Astrocyte (in vitro differentiated cells and primary cell): ENCODE measurements at regions not wholly inside any gene's neighbourhood (a gene's known extent, or its start where the extent isn't known, plus 50 kb on each side); places are given as distances from the start of the nearest gene placed in this dataset.
"Not testable (repeated sequence)": the region's sequence is repeated elsewhere in the genome, so short reads cannot be mapped to it uniquely, and the experiment has no call there.

Experiments
- DNase-seq: peaks from one replicate; pipeline ENCODE4 v3.0.0-alpha.2; 2010; ENCODE audit warnings: low read depth
- FAIRE-seq: peaks from 2 replicates; lab custom pipeline; 2011; peaks lifted over from hg19 to GRCh38; lab: Jason Lieb, UNC
- H2AFZ ChIP-seq: 2 replicates; pipeline ENCODE4 v1.6.0; 2012; ENCODE audit warnings: low read depth, low read length, inconsistent platforms
- H3K27ac ChIP-seq: 2 replicates; pipeline ENCODE4 v1.5.1; 2011; ENCODE audit warnings: low read depth, low read length, inconsistent platforms
- H3K27me3 ChIP-seq: 2 replicates; pipeline ENCODE4 v1.6.0; 2011; ENCODE audit warnings: low read length, inconsistent platforms; ENCODE audit not compliant: insufficient read depth
- H3K36me3 ChIP-seq: 2 replicates; pipeline ENCODE4 v1.5.1; 2011; ENCODE audit warnings: low read length, inconsistent platforms; ENCODE audit not compliant: insufficient read depth
- H3K4me1 ChIP-seq: 2 replicates; pipeline ENCODE4 v1.5.1; 2011; ENCODE audit warnings: low read length, inconsistent platforms; ENCODE audit not compliant: insufficient read depth
- H3K4me2 ChIP-seq: 2 replicates; pipeline ENCODE4 v1.6.0; 2012; ENCODE audit warnings: low read length, inconsistent platforms
- H3K4me3 ChIP-seq: 2 replicates; pipeline ENCODE4 v1.5.1; 2011; ENCODE audit warnings: low read depth, mild to moderate bottlenecking, low read length, inconsistent platforms; ENCODE audit not compliant: insufficient read depth
- H3K79me2 ChIP-seq: 2 replicates; pipeline ENCODE4 v1.6.0; 2012; ENCODE audit warnings: mild to moderate bottlenecking, low read length, inconsistent platforms; ENCODE audit not compliant: insufficient read depth
- H3K9ac ChIP-seq: 2 replicates; pipeline ENCODE4 v1.6.0; 2012; ENCODE audit warnings: mild to moderate bottlenecking, low read length, inconsistent platforms
- H3K9me3 ChIP-seq: 2 replicates; pipeline ENCODE4 v1.5.1; 2012; ENCODE audit warnings: low read depth, mild to moderate bottlenecking, low read length, inconsistent platforms; ENCODE audit not compliant: insufficient read depth
- H4K20me1 ChIP-seq: 2 replicates; pipeline ENCODE4 v1.6.0; 2012; ENCODE audit warnings: low read length, inconsistent platforms; ENCODE audit not compliant: insufficient read depth
- H3K27ac Mint-ChIP-seq: one replicate; pipeline ENCODE4 v1.8.0; 2021; ENCODE audit warnings: mild to moderate bottlenecking, mixed read lengths; ENCODE audit not compliant: unreplicated experiment
- H3K27me3 Mint-ChIP-seq: one replicate; pipeline ENCODE4 v1.8.0; 2021; ENCODE audit warnings: low read depth, mixed read lengths; ENCODE audit not compliant: unreplicated experiment
- H3K36me3 Mint-ChIP-seq: one replicate; pipeline ENCODE4 v1.8.0; 2021; ENCODE audit warnings: low read depth, mixed read lengths; ENCODE audit not compliant: unreplicated experiment
- H3K4me1 Mint-ChIP-seq: one replicate; pipeline ENCODE4 v1.8.0; 2021; ENCODE audit warnings: low read depth, mixed read lengths; ENCODE audit not compliant: unreplicated experiment
- H3K4me3 Mint-ChIP-seq: one replicate; pipeline ENCODE4 v1.8.0; 2021; ENCODE audit warnings: mild to moderate bottlenecking, moderate library complexity, mixed read lengths; ENCODE audit not compliant: unreplicated experiment
- H3K9me3 Mint-ChIP-seq: one replicate; pipeline ENCODE4 v1.8.0; 2021; ENCODE audit warnings: mild to moderate bottlenecking, mixed read lengths; ENCODE audit not compliant: unreplicated experiment
- CTCF ChIP-seq: IDR thresholded peaks from 2 replicates; pipeline ENCODE4 v1.5.1; 2011; ENCODE audit warnings: low read depth, mild to moderate bottlenecking, inconsistent platforms, low read length, moderate library complexity; ENCODE audit not compliant: insufficient read depth
- EZH2 ChIP-seq: IDR thresholded peaks from 2 replicates; pipeline ENCODE4 v1.6.1; 2012; ENCODE audit warnings: mild to moderate bottlenecking, low read length, inconsistent platforms; ENCODE audit not compliant: insufficient read depth

DNA sequence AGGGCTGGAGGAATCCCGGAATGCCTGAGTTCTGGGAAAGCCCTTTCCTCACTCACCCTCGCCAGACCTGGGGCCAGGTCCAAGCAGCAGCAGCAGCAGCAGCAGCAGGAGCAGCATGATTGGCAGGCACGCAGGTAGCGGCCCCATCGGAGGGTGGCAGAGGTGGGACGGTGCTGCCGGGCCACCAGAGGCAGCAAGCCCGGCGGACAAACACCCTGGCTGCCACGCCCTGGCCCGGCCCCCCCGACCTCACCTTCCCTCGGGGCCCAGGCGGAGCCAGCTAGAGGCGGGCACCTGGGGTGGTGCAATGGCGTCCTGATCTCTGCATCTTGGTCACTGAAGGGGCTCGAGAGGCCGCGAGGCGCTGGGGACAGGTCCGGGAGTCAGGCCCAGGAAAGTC is 122.4 kb downstream of the LAT start:
- H3K4me2 ChIP-seq = no peak overlapping the region
- Mint-ChIP-seq H3K27ac (no peak overlapping the region), H3K4me3 (no peak overlapping the region), H3K27me3 (peaks cover 24% of the 10 kb centered on the region), H3K9me3 (no peaks in the 10 kb centered on the region), H3K4me1 (no peaks in the 10 kb centered on the region), H3K36me3 (no peaks in the 10 kb centered on the region)
- H3K9me3 ChIP-seq = no peaks in the 10 kb centered on the region
- H3K27ac ChIP-seq = no peak overlapping the region
- H3K4me3 ChIP-seq = no peak overlapping the region
- no peaks in the 10 kb centered on the region for H3K4me1 ChIP-seq
- no peak overlapping the region for H2AFZ ChIP-seq
- DNase-seq (no peak), FAIRE-seq (no peak)
- no peak overlapping the region for H3K9ac ChIP-seq
- H3K36me3 ChIP-seq = no peaks in the 10 kb centered on the region
- H3K79me2 ChIP-seq = no peaks in the 10 kb centered on the region
- H3K27me3 ChIP-seq = no peaks in the 10 kb centered on the region
- TF ChIP-seq CTCF (no peak), EZH2 (no peak)
- no peaks in the 10 kb centered on the region for H4K20me1 ChIP-seq

DNA sequence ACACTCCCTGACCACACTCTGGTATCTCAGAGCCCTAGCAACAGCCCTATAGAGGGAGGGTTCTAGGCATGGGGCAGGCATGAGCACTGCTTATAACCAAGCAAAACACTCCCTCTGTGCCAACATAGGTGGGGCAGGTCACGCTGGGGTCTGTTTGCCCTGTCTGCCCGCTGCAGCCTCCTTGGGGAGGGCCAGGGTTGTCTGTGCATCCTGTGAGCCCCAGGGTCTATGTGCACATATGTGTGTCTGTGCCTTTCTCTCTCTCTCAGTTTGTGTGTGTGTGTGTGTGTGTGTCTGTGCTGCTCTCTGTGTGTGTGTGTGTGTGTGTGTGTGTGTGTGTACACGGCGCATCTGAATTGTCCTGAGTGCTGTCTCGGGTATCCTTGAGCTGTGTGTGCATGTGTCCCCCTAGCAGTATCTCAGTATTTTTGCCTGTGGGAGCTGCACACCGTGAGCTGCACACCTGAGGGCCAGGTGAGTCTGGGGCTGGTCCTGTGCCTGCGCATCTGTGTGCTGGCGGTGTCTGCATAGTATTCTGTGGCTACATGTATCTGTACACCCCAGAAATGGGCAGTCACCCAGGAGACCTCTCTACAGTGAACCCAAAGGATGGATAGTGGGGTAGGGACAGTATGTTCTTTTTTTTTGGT is 121.5 kb downstream of the LAT start:
- H3K27ac Mint-ChIP-seq, H3K4me3 Mint-ChIP-seq, H2AFZ ChIP-seq, FAIRE-seq, H3K27me3 ChIP-seq, H3K4me3 ChIP-seq, H3K36me3 Mint-ChIP-seq, H3K9me3 Mint-ChIP-seq, H3K36me3 ChIP-seq, H3K4me1 Mint-ChIP-seq, DNase-seq, H3K9me3 ChIP-seq, H3K4me1 ChIP-seq, H3K79me2 ChIP-seq, H4K20me1 ChIP-seq, H3K9ac ChIP-seq, H3K27ac ChIP-seq, H3K4me2 ChIP-seq: not testable (repeated sequence)
- H3K27me3 Mint-ChIP-seq = peaks cover 24% of the 10 kb centered on the region

DNA sequence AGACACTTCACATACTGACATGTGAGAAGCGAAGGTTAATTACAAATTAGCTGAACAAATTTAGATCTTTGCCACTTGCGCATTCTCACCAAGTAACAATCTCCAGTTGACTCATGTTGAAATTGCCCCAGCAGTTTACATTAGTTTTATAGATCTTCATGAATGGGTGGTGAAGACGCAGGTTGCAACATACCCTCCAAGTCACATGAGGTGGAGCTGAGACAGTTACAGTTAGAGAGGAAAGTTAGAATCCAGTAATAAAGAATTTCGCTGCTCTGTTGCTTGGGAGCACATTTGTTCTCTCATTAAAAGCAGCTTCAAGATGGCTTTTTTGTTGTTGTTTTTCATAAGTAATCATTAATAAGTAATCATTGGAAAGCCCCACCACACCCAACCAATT is 119.7 kb downstream of the LAT start:
- FAIRE-seq, H3K9me3 Mint-ChIP-seq, H3K4me3 ChIP-seq, H3K36me3 ChIP-seq, H3K9me3 ChIP-seq, H3K27me3 ChIP-seq, DNase-seq, H3K4me3 Mint-ChIP-seq, H4K20me1 ChIP-seq, H3K36me3 Mint-ChIP-seq, H3K4me1 Mint-ChIP-seq, H3K79me2 ChIP-seq, H3K9ac ChIP-seq, H3K27ac Mint-ChIP-seq, H3K4me1 ChIP-seq, H3K27ac ChIP-seq, H2AFZ ChIP-seq, H3K4me2 ChIP-seq: not testable (repeated sequence)
- peaks cover 18% of the 10 kb centered on the region for H3K27me3 Mint-ChIP-seq

- H3K4me1 Mint-ChIP-seq, H3K9me3 ChIP-seq, H3K27ac ChIP-seq, H3K36me3 Mint-ChIP-seq, DNase-seq, H3K9me3 Mint-ChIP-seq, H3K27me3 Mint-ChIP-seq, H3K4me3 Mint-ChIP-seq, H2AFZ ChIP-seq, H3K4me2 ChIP-seq, H3K27me3 ChIP-seq, H3K27ac Mint-ChIP-seq, FAIRE-seq, H3K4me1 ChIP-seq, H3K79me2 ChIP-seq, H3K4me3 ChIP-seq, H3K9ac ChIP-seq, H4K20me1 ChIP-seq, H3K36me3 ChIP-seq: not testable (repeated sequence)
These were observed 113.1 kb downstream of the LAT start for GRCh38 chr16:29097965-29098364.

DNA sequence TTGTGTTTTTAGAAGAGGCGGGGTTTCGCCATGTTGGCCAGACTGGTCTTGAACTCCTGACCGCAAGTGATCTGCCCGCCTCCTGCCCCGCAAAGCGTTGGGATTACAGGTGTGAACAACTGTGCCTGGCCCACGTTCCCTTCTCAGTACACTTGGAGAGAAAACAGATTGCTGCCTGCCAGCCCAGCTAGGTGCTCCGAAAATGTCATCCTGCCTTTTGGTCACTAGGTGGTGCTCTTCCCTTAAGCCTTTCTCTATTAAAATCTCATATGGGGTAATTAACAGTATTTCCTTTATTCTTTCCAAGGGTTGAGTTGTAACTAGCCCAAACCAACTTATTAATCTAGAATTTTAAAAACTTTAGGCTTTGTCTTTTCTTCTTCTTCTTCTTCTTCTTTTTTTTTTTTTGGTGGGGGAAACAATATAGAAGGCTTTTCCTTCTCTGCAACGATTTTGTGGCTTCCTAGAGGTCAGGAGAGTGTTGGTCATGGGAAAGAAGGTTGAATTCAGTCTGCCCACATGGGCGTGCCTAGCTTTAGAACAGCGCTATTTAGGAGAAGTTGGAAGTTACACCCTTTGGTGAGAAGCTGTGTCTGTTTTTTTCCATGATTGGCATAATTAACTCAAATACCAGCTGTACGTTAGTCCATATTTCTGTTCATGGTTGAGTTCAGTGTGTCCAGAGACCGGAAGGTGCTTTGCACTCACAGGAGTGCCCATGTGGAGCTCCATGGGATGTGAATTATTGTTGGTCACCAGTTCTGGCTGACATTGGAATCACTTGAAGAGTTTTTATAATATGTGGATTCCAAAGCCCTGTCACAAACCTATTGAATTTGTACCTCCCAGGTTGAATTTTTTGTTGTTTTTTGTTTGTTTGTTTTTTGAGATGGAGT is 110.1 kb downstream of the LAT start:
- H3K27me3 ChIP-seq, DNase-seq, H3K4me3 ChIP-seq, H3K9me3 Mint-ChIP-seq, H3K4me1 Mint-ChIP-seq, H3K9ac ChIP-seq, H3K27ac Mint-ChIP-seq, H3K27ac ChIP-seq, H3K79me2 ChIP-seq, H3K36me3 Mint-ChIP-seq, H4K20me1 ChIP-seq, H3K27me3 Mint-ChIP-seq, H3K36me3 ChIP-seq, H3K9me3 ChIP-seq, H3K4me2 ChIP-seq, H3K4me3 Mint-ChIP-seq, FAIRE-seq, H3K4me1 ChIP-seq, H2AFZ ChIP-seq: not testable (repeated sequence)
